ENCODE measurements at regions not wholly inside any gene's neighbourhood (a gene's known extent, or its start where the extent isn't known, plus 50 kb on each side); places are given as distances from the start of the nearest gene placed in this dataset.

DNA sequence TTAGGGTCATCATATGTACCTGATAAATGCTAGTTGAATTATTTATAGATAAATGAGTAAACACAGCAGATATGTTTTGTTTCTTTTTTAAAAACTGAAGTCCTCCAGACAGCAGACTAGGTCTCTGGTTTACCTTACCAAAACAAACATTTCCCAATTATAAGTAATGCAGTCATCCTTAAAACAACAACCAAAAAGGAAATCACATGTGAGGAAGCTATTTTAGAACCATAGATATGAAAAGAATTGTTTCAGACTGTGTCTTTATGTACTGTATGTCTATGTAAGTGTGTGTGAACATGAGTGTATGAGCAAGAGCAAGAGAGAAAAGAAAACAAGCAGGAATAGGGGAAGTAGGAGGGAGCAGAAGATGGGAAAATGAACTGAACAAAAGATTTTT, 441.0 kb downstream of the CPS1 start:
- TF ChIP-seq POLR2A (IDR thresholded peaks at IDR 0.05), result no peak
- TF ChIP-seq POLR2AphosphoS5 (IDR thresholded peaks at IDR 0.05), result no peak
- TF ChIP-seq CTCF (IDR thresholded peaks at IDR 0.05), result no peak
- TF ChIP-seq EP300 (IDR thresholded peaks at IDR 0.05), result no peak

All from stomach (tissue), 4 donors.